HEK293 (cell line): ENCODE measurements at regions not wholly inside any gene's neighbourhood (a gene's known extent, or its start where the extent isn't known, plus 50 kb on each side); places are given as distances from the start of the nearest gene placed in this dataset.

Experiments
- CTCF ChIA-PET: fragments of 350-600 bp; formaldehyde crosslinking; extraction: SDS; loops from one replicate; lab custom pipeline; 2021; ENCODE audit warnings: antibody characterized with exemption; lab: Yijun Ruan, JAX
- POLR2A ChIA-PET: fragments of 300-600 bp; formaldehyde crosslinking; extraction: SDS; loops from one replicate; lab custom pipeline; 2020; ENCODE audit warnings: antibody characterized with exemption, inconsistent platforms; lab: Yijun Ruan, JAX
- H3K27ac ChIP-seq: fragments of 200-500 bp; sonication (Bioruptor generic); 2 replicates; pipeline ENCODE4 v1.5.1; 2014; ENCODE audit warnings: low read depth, low read length, control low read depth, inconsistent platforms; ENCODE audit errors: extremely low read depth
- H3K36me3 ChIP-seq, 2 experiments: fragments of 200-500 bp in 1 of 2; sonication (Bioruptor generic) in 1 of 2; 1 replicate in 1 of 2; 2 replicates in 1 of 2; pipeline ENCODE4 v1.5.1; 2014 to 2017; ENCODE audit warnings: inconsistent platforms in 2 of 2, low read length in 2 of 2; ENCODE audit not compliant: control insufficient read depth in 2 of 2, insufficient read depth in 1 of 2
- H3K4me1 ChIP-seq: fragments of 200-500 bp; sonication (Bioruptor generic); 2 replicates; pipeline ENCODE4 v1.5.1; 2014; ENCODE audit warnings: mild to moderate bottlenecking, low read length, inconsistent platforms; ENCODE audit not compliant: control insufficient read depth, insufficient read depth
- H3K4me3 ChIP-seq: 2 replicates; pipeline ENCODE4 v1.5.1; 2011; ENCODE audit warnings: low read depth, mild to moderate bottlenecking, control low read depth, low read length, moderate library complexity
- H3K9me3 ChIP-seq: fragments of 200-500 bp; sonication (Bioruptor generic); 2 replicates; pipeline ENCODE4 v1.5.1; 2014; ENCODE audit warnings: low read depth, low read length, inconsistent platforms; ENCODE audit not compliant: control insufficient read depth, insufficient read depth
- GLIS1 ChIP-seq: fragments of 450-650 bp; formaldehyde crosslinking; IDR thresholded peaks from 2 replicates; pipeline ENCODE4 v1.5.1; 2016; ENCODE audit warnings: missing biosample characterization, missing genetic modification characterization
- MZF1 ChIP-seq: fragments of 450-650 bp; formaldehyde crosslinking; IDR thresholded peaks from 2 replicates; pipeline ENCODE4 v1.5.1; 2017; ENCODE audit warnings: missing biosample characterization, missing genetic modification characterization, borderline replicate concordance
- SCRT2 ChIP-seq: fragments of 450-650 bp; formaldehyde crosslinking; IDR thresholded peaks from 2 replicates; pipeline ENCODE4 v1.5.1; 2016; ENCODE audit warnings: missing biosample characterization, missing genetic modification characterization
- YY2 ChIP-seq: fragments of 450-650 bp; formaldehyde crosslinking; IDR thresholded peaks from 2 replicates; pipeline ENCODE4 v1.5.1; 2016; ENCODE audit warnings: missing biosample characterization, missing genetic modification characterization
- ZBTB17 ChIP-seq: fragments of 450-650 bp; formaldehyde crosslinking; IDR thresholded peaks from 2 replicates; pipeline ENCODE4 v1.5.1; 2016; ENCODE audit warnings: missing biosample characterization, missing genetic modification characterization
- ZNF155 ChIP-seq: fragments of 450-650 bp; formaldehyde crosslinking; IDR thresholded peaks from 2 replicates; pipeline ENCODE4 v1.5.1; 2016; ENCODE audit warnings: missing biosample characterization, missing genetic modification characterization
- ZNF274 ChIP-seq, 2 experiments: fragments of 200-500 bp in 1 of 2; fragments of 450-650 bp in 1 of 2; sonication (Bioruptor generic) in 1 of 2; formaldehyde crosslinking in 1 of 2; IDR thresholded peaks; 2 replicates each; pipeline versions ENCODE4 v1.5.1 to v1.6.1; 2014 to 2016; ENCODE audit warnings: borderline replicate concordance in 1 of 2, inconsistent platforms in 1 of 2, low read length in 1 of 2, missing biosample characterization in 1 of 2, missing genetic modification characterization in 1 of 2
- ZNF292 ChIP-seq: fragments of 450-650 bp; formaldehyde crosslinking; IDR thresholded peaks from 2 replicates; pipeline ENCODE4 v1.5.1; 2016; ENCODE audit warnings: low read depth, missing biosample characterization, missing genetic modification characterization, borderline replicate concordance
- ZNF302 ChIP-seq: fragments of 450-650 bp; formaldehyde crosslinking; IDR thresholded peaks from 2 replicates; pipeline ENCODE4 v1.5.1; 2016; ENCODE audit warnings: missing biosample characterization, missing genetic modification characterization, low read depth
- ZNF311 ChIP-seq: fragments of 450-650 bp; formaldehyde crosslinking; IDR thresholded peaks from 2 replicates; pipeline ENCODE4 v1.5.1; 2017; ENCODE audit warnings: missing biosample characterization, missing genetic modification characterization, borderline replicate concordance
- ZNF341 ChIP-seq: fragments of 450-650 bp; formaldehyde crosslinking; IDR thresholded peaks from 2 replicates; pipeline ENCODE4; 2016; ENCODE audit warnings: low read depth, missing biosample characterization, missing genetic modification characterization
- ZNF391 ChIP-seq: fragments of 450-650 bp; formaldehyde crosslinking; IDR thresholded peaks from 2 replicates; pipeline ENCODE4 v1.5.1; 2016; ENCODE audit warnings: low read depth, missing biosample characterization, missing genetic modification characterization, borderline replicate concordance
- ZNF404 ChIP-seq: fragments of 450-650 bp; formaldehyde crosslinking; IDR thresholded peaks from 2 replicates; pipeline ENCODE4 v1.5.1; 2017; ENCODE audit warnings: missing biosample characterization, missing genetic modification characterization
- ZNF426 ChIP-seq: fragments of 450-650 bp; formaldehyde crosslinking; IDR thresholded peaks from 2 replicates; pipeline ENCODE4 v1.5.1; 2017; ENCODE audit warnings: missing biosample characterization, missing genetic modification characterization, mild to moderate bottlenecking, inconsistent platforms, moderate library complexity
- ZNF433 ChIP-seq: fragments of 450-650 bp; formaldehyde crosslinking; IDR thresholded peaks from 2 replicates; pipeline ENCODE4 v1.5.1; 2016; ENCODE audit warnings: missing biosample characterization, missing genetic modification characterization, low read depth
- ZNF548 ChIP-seq: fragments of 450-650 bp; formaldehyde crosslinking; IDR thresholded peaks from 2 replicates; pipeline ENCODE4 v1.5.1; 2016; ENCODE audit warnings: missing biosample characterization, missing genetic modification characterization
- ZNF571 ChIP-seq: fragments of 450-650 bp; formaldehyde crosslinking; IDR thresholded peaks from 2 replicates; pipeline ENCODE4 v1.5.0; 2017; ENCODE audit warnings: missing biosample characterization, missing genetic modification characterization
- ZNF580 ChIP-seq: fragments of 450-650 bp; formaldehyde crosslinking; IDR thresholded peaks from 2 replicates; pipeline ENCODE4 v1.5.1; 2016; ENCODE audit warnings: missing biosample characterization, missing genetic modification characterization
- ZNF658 ChIP-seq: fragments of 450-650 bp; formaldehyde crosslinking; IDR thresholded peaks from 2 replicates; pipeline ENCODE4; 2016; ENCODE audit warnings: missing biosample characterization, missing genetic modification characterization
- ZNF76 ChIP-seq: fragments of 450-650 bp; formaldehyde crosslinking; IDR thresholded peaks from 2 replicates; pipeline ENCODE4; 2016; ENCODE audit warnings: low read depth, missing biosample characterization, missing genetic modification characterization, borderline replicate concordance
- ZNF768 ChIP-seq: fragments of 450-650 bp; formaldehyde crosslinking; IDR thresholded peaks from 2 replicates; pipeline ENCODE4 v1.5.1; 2018; ENCODE audit warnings: missing biosample characterization, mild to moderate bottlenecking, missing genetic modification characterization
- ZNF792 ChIP-seq: fragments of 450-650 bp; formaldehyde crosslinking; IDR thresholded peaks from 2 replicates; pipeline ENCODE4 v1.5.1; 2016; ENCODE audit warnings: missing biosample characterization, missing genetic modification characterization

- TF ChIP-seq ZNF341 (tag by site-specific recombination) (no peak), ZNF404 (tag by site-specific recombination) (no peak), ZNF548 (tag by site-specific recombination) (no peak), ZNF658 (tag by site-specific recombination) (no peak), ZNF274 (IDR thresholded peaks at IDR 0.05; ENCODE audit: low read length) (no peak), ZNF274 (tag by site-specific recombination; IDR thresholded peaks at IDR 0.05; ENCODE audit: borderline replicate concordance) (no peak), ZNF302 (tag by site-specific recombination) (no peak), ZNF76 (tag by site-specific recombination) (no peak), ZNF155 (tag by site-specific recombination) (no peak), ZNF311 (tag by site-specific recombination) (no peak)
Observed at GRCh38 chr11:70806461-70807194, 408.3 kb downstream of the CTTN start (continued).

- H3K36me3 ChIP-seq, result no peaks in the 10 kb centered on the region
- ChIA-PET POLR2A (no interaction called here), CTCF (interaction anchor here (1.5 kb wide), 1 partner anchor 10 kb away, joined by 3 read pairs; no protein-coding TSS in a partner anchor)
- no peaks in the 10 kb centered on the region for H3K9me3 ChIP-seq
- H3K4me1 ChIP-seq, result no peaks in the 10 kb centered on the region
- no peak overlapping the region for H3K27ac ChIP-seq
- TF ChIP-seq GLIS1, result no peak
- no peak for TF ChIP-seq ZNF580 (tag by site-specific recombination)
- TF ChIP-seq ZNF433 (tag by site-specific recombination), result no peak
- TF ChIP-seq MZF1 (tag by site-specific recombination), result no peak
- TF ChIP-seq ZBTB17, result no peak
- no peak for TF ChIP-seq ZNF768 (tag by site-specific recombination)
- TF ChIP-seq YY2 (tag by site-specific recombination), result no peak
- no peak for TF ChIP-seq ZNF792 (tag by site-specific recombination)
- TF ChIP-seq, all 188 proteins: peak for 0
- no peak overlapping the region for H3K4me3 ChIP-seq
Observed at GRCh38 chr11:70807195-70807543, 408.8 kb downstream of the CTTN start.

GRCh38 chr11:70808686-70809375, 410.5 kb downstream of the CTTN start:
- ChIA-PET CTCF (no interaction called here), POLR2A (no interaction called here)
- no peaks in the 10 kb centered on the region for H3K36me3 ChIP-seq
- H3K9me3 ChIP-seq, result no peaks in the 10 kb centered on the region
- H3K27ac ChIP-seq, result no peak overlapping the region
- H3K4me1 ChIP-seq, result no peaks in the 10 kb centered on the region
- TF ChIP-seq ZNF391 (tag by site-specific recombination), result no peak
- no peak for TF ChIP-seq ZNF426 (tag by site-specific recombination)
- no peak overlapping the region for H3K4me3 ChIP-seq

- POLR2A ChIA-PET, result no interaction called here
- no peak for TF ChIP-seq ZNF292
- no peak for TF ChIP-seq SCRT2 (tag by site-specific recombination)
- TF ChIP-seq ZNF571, result no peak
- no peaks in the 10 kb centered on the region for H3K4me1 ChIP-seq
- H3K4me3 ChIP-seq, result no peak overlapping the region
- no peak overlapping the region for H3K27ac ChIP-seq
- H3K36me3 ChIP-seq, result no peaks in the 10 kb centered on the region
- H3K9me3 ChIP-seq, result no peaks in the 10 kb centered on the region
- CTCF ChIA-PET, result interaction anchor here (1.1 kb wide), 1 partner anchor 343 kb away, joined by 3 read pairs; no protein-coding TSS in a partner anchor
Observed at GRCh38 chr11:70810133-70810532, 411.8 kb downstream of the CTTN start.
